HCT116 (cell line): ENCODE measurements at regions not wholly inside any gene's neighbourhood (a gene's known extent, or its start where the extent isn't known, plus 50 kb on each side); places are given as distances from the start of the nearest gene placed in this dataset.

Source experiments
- ATAC-seq: fragments of 200-7000 bp; cut with Tn5 transposase; 2 replicates; pipeline ENCODE4 v1.9.1; 2020; ENCODE audit warnings: mild to moderate bottlenecking, moderate library complexity
- BruUV-seq: library from RNA; stranded (reverse); fragments of 400-500 nt; replicated peaks from 2 replicates; lab custom pipeline; 2021; lab: Mats Ljungman, UMichigan
- CTCF ChIA-PET: fragments of 300-600 bp; sonication (Branson Sonifier 250); formaldehyde crosslinking; loops from one replicate; lab custom pipeline; 2021; ENCODE audit warnings: antibody characterized with exemption; lab: Charles Lee
- POLR2A ChIA-PET: fragments of 300-600, 350-600 bp; sonication (Branson Sonifier 250); formaldehyde crosslinking; loops from one replicate; lab custom pipeline; 2021; ENCODE audit warnings: antibody characterized with exemption; lab: Charles Lee
- RAD21 ChIA-PET, 2 experiments: fragments of 300-600 bp; sonication (Branson Sonifier 250); formaldehyde crosslinking; loops; one replicate each; lab custom pipeline; 2023; ENCODE audit warnings: low total read pairs in 2 of 2; ENCODE audit not compliant: uncharacterized antibody in 2 of 2, unreplicated experiment in 2 of 2, low non-redundant PET in 1 of 2; lab: Charles Lee
- DNase-seq: peaks from one replicate; pipeline ENCODE4 v3.0.0-alpha.2; 2010; ENCODE audit warnings: low read depth, low spot score
- H2AFZ ChIP-seq: fragments of 200-600 bp; shearing (Covaris generic), sonication (generic); 2 replicates; pipeline ENCODE4 v1.6.1; 2017; ENCODE audit warnings: low read depth, mixed run types, mixed read lengths, antibody characterized with exemption, low read length; ENCODE audit not compliant: poor library complexity, severe bottlenecking
- H3K27ac ChIP-seq: 2 replicates; pipeline ENCODE4 v1.5.1; 2012; ENCODE audit warnings: low read depth, low read length
- H3K27me3 ChIP-seq: fragments of 200-600 bp; sonication (generic); 2 replicates; pipeline ENCODE4 v1.6.1; 2016; ENCODE audit warnings: mixed run types, low read length, mixed read lengths; ENCODE audit not compliant: insufficient read depth
- H3K36me3 ChIP-seq, 2 experiments: fragments of 200-500 bp in 1 of 2; fragments of 200-600 bp in 1 of 2; sonication (Bioruptor generic) in 1 of 2; sonication (generic) in 1 of 2; 2 replicates each; pipeline versions ENCODE4 v1.5.1 to v1.6.1; 2014 to 2016; ENCODE audit warnings: low read length in 2 of 2, inconsistent platforms in 1 of 2, mixed read lengths in 1 of 2, mixed run types in 1 of 2; ENCODE audit not compliant: insufficient read depth in 2 of 2, control insufficient read depth in 1 of 2
- H3K4me1 ChIP-seq, 2 experiments: fragments of 200-600 bp in 1 of 2; sonication (generic) in 1 of 2; 2 replicates each; pipeline versions ENCODE4 v1.5.1 to v1.6.1; 2012 to 2017; ENCODE audit warnings: low read length in 2 of 2, inconsistent platforms in 1 of 2, mild to moderate bottlenecking in 1 of 2, mixed read lengths in 1 of 2, mixed run types in 1 of 2, moderate library complexity in 1 of 2; ENCODE audit not compliant: insufficient read depth in 2 of 2, control insufficient read depth in 1 of 2
- H3K4me2 ChIP-seq: fragments of 200-600 bp; sonication (generic); 2 replicates; pipeline ENCODE4 v1.6.1; 2017; ENCODE audit warnings: mixed run types, low read length, mixed read lengths
- H3K4me3 ChIP-seq, 2 experiments: fragments of 200-600 bp in 1 of 2; sonication (generic) in 1 of 2; replicated peaks in 1 of 2; 2 replicates each; pipeline ENCODE4 v1.5.1; 2011 to 2016; ENCODE audit warnings: low read length in 2 of 2, control low read depth in 1 of 2, low read depth in 1 of 2, mild to moderate bottlenecking in 1 of 2, mixed read lengths in 1 of 2, mixed run types in 1 of 2
- H3K79me2 ChIP-seq: fragments of 200-600 bp; sonication (generic); 2 replicates; pipeline ENCODE4 v1.6.1; 2017; ENCODE audit warnings: mild to moderate bottlenecking, mixed run types, low read length, moderate library complexity, mixed read lengths; ENCODE audit not compliant: insufficient read depth
- H3K9ac ChIP-seq: fragments of 200-600 bp; sonication (generic); 2 replicates; pipeline ENCODE4 v1.6.1; 2016; ENCODE audit warnings: low read length, mixed read lengths
- H3K9me2 ChIP-seq: fragments of 200-600 bp; sonication (generic), shearing (Covaris generic); 2 replicates; pipeline ENCODE4 v1.6.1; 2017; ENCODE audit warnings: mixed run types, mild to moderate bottlenecking, moderate library complexity; ENCODE audit not compliant: insufficient read depth
- H3K9me3 ChIP-seq, 2 experiments: fragments of 200-500 bp in 1 of 2; fragments of 200-600 bp in 1 of 2; sonication (Bioruptor generic) in 1 of 2; sonication (generic) in 1 of 2; 2 replicates each; pipeline ENCODE4 v1.6.1; 2014 to 2017; ENCODE audit warnings: low read length in 2 of 2, mixed read lengths in 2 of 2, inconsistent platforms in 1 of 2, low read depth in 1 of 2, mild to moderate bottlenecking in 1 of 2, mixed run types in 1 of 2, moderate library complexity in 1 of 2; ENCODE audit not compliant: control insufficient read depth in 1 of 2, insufficient read depth in 1 of 2
- H4K20me1 ChIP-seq: fragments of 200-600 bp; sonication (generic), shearing (Covaris generic); 2 replicates; pipeline ENCODE4 v1.6.1; 2017; ENCODE audit warnings: mixed run types, mild to moderate bottlenecking, moderate library complexity; ENCODE audit not compliant: insufficient read depth
- EGR1 ChIP-seq: IDR thresholded peaks from 2 replicates; pipeline ENCODE4 v1.6.1; 2012; ENCODE audit warnings: low read depth
- EZH2 ChIP-seq: fragments of 200-600 bp; sonication (generic); IDR thresholded peaks from 2 replicates; pipeline ENCODE4 v1.6.1; 2017; ENCODE audit warnings: antibody characterized with exemption, mixed run types
- POLR2A ChIP-seq: IDR thresholded peaks from 2 replicates; pipeline ENCODE4 v1.7.0; 2011; ENCODE audit warnings: borderline replicate concordance; ENCODE audit not compliant: insufficient read depth, insufficient read length; ENCODE audit errors: extremely low read depth
- TCF7L2 ChIP-seq: IDR thresholded peaks from 2 replicates; pipeline ENCODE4 v1.7.0; 2011; ENCODE audit warnings: borderline replicate concordance, inconsistent platforms; ENCODE audit not compliant: insufficient read depth, insufficient read length; ENCODE audit errors: extremely low read depth
- intact Hi-C: fragments of 100-400 bp; cut with micrococcal nuclease; formaldehyde crosslinking; loops from 2 replicates; pipeline ENCODE4 v1.10.0; 2022
- TF ChIP-seq, protein P1 (sequence below): IDR thresholded peaks from 2 replicates; pipeline ENCODE4 v1.6.1; 2012; ENCODE audit warnings: low read depth

DNA sequence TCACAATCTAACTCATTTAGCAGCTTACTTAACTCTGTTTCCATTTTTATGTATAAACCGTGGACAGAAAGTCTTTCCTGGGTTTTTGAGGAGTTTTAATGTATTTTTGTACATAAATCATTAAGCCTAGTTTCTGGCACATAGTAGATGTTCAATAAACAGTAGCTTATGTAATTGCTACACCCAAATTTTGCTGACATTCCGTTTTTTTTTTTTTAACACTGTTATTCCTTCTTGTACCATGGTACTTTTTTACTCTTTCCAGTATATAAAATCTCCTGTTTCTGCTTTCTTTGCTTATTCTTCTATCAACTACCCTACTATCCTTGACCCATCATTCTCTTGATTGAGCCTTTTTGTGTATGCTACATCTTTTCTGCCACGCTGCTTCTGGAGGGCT, 1151.3 kb upstream of the CRIM1 start:
- H3K9ac ChIP-seq: no peak overlapping the region
- no peak overlapping the region for H3K27ac ChIP-seq
- no peak overlapping the region for H3K4me2 ChIP-seq
- no peak overlapping the region for H2AFZ ChIP-seq
- BruUV-seq: no TSS peak
- H3K4me3 ChIP-seq: no peak overlapping the region
- no peak for TF ChIP-seq TCF7L2
- no peak for TF ChIP-seq POLR2A
- no peak for TF ChIP-seq EGR1
- no peaks in the 10 kb centered on the region for H3K4me1 ChIP-seq
- ATAC-seq (no peak), DNase-seq (no peak)
- H3K27me3 ChIP-seq: no peaks in the 10 kb centered on the region
- H3K79me2 ChIP-seq: no peaks in the 10 kb centered on the region
- peaks cover 5 to 10% of the 10 kb centered on the region in 2 experiments; a peak in 2 of 4 replicates for H3K9me3 ChIP-seq
- H3K9me2 ChIP-seq: no peaks in the 10 kb centered on the region
- ChIA-PET CTCF (no interaction called here), POLR2A (no interaction called here), RAD21 (no interaction called here)
- intact Hi-C loops: no loop called here
- no peaks in the 10 kb centered on the region for H3K36me3 ChIP-seq
- H4K20me1 ChIP-seq: no peaks in the 10 kb centered on the region

DNA sequence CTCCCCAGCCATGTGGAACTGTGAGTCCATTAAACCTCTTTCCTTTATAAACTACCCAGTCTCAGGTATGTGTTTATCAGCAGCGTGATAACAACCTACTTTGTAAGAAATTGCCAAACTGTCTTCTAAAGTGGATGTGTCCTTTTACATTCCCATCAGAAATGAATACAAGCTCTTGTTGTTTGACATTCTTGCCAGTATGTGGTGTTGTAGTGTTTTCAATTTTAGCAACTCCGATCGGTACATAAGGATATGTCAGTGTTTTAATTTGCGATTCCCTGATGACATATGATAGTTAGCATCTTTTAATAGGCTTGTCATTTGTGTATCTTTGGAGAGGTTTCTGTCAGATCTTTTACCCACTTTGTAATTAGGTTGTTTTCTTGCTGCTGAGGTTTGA, 1156.3 kb upstream of the CRIM1 start:
- H3K4me3 ChIP-seq: no peak overlapping the region
- no peaks in the 10 kb centered on the region for H3K27me3 ChIP-seq
- H3K9me2 ChIP-seq: no peaks in the 10 kb centered on the region
- ATAC-seq: no peak
- POLR2A ChIA-PET: no interaction called here
- RAD21 ChIA-PET: no interaction called here
- no TSS peak for BruUV-seq
- CTCF ChIA-PET: no interaction called here
- no peak for DNase-seq
- H3K27ac ChIP-seq: no peak overlapping the region
- H4K20me1 ChIP-seq: no peaks in the 10 kb centered on the region
- H3K9me3 ChIP-seq: peaks cover 4 to 6% of the 10 kb centered on the region in 2 experiments; a peak in 1 of 4 replicates
- H3K4me1 ChIP-seq: no peaks in the 10 kb centered on the region
- H3K9ac ChIP-seq: no peak overlapping the region
- H2AFZ ChIP-seq: no peak overlapping the region
- intact Hi-C loops: no loop called here
- no peaks in the 10 kb centered on the region for H3K36me3 ChIP-seq
- no peaks in the 10 kb centered on the region for H3K79me2 ChIP-seq
- TF ChIP-seq, protein P1, sequence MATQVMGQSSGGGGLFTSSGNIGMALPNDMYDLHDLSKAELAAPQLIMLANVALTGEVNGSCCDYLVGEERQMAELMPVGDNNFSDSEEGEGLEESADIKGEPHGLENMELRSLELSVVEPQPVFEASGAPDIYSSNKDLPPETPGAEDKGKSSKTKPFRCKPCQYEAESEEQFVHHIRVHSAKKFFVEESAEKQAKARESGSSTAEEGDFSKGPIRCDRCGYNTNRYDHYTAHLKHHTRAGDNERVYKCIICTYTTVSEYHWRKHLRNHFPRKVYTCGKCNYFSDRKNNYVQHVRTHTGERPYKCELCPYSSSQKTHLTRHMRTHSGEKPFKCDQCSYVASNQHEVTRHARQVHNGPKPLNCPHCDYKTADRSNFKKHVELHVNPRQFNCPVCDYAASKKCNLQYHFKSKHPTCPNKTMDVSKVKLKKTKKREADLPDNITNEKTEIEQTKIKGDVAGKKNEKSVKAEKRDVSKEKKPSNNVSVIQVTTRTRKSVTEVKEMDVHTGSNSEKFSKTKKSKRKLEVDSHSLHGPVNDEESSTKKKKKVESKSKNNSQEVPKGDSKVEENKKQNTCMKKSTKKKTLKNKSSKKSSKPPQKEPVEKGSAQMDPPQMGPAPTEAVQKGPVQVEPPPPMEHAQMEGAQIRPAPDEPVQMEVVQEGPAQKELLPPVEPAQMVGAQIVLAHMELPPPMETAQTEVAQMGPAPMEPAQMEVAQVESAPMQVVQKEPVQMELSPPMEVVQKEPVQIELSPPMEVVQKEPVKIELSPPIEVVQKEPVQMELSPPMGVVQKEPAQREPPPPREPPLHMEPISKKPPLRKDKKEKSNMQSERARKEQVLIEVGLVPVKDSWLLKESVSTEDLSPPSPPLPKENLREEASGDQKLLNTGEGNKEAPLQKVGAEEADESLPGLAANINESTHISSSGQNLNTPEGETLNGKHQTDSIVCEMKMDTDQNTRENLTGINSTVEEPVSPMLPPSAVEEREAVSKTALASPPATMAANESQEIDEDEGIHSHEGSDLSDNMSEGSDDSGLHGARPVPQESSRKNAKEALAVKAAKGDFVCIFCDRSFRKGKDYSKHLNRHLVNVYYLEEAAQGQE: no peak
- TF ChIP-seq EZH2: no peak
- H3K4me2 ChIP-seq: no peak overlapping the region
